HG03039 (cell line): ENCODE measurements at regions not wholly inside any gene's neighbourhood (a gene's known extent, or its start where the extent isn't known, plus 50 kb on each side); places are given as distances from the start of the nearest gene placed in this dataset.
A peak's percentile ranks its signal among the peaks of the same experiment; 100 is the strongest.

Experiments used
- ATAC-seq: cut with Tn5 transposase; IDR thresholded peaks from one replicate; pipeline ENCODE4 v1.9.1; 2021; ENCODE audit warnings: mild to moderate bottlenecking, moderate library complexity; ENCODE audit not compliant: unreplicated experiment

DNA sequence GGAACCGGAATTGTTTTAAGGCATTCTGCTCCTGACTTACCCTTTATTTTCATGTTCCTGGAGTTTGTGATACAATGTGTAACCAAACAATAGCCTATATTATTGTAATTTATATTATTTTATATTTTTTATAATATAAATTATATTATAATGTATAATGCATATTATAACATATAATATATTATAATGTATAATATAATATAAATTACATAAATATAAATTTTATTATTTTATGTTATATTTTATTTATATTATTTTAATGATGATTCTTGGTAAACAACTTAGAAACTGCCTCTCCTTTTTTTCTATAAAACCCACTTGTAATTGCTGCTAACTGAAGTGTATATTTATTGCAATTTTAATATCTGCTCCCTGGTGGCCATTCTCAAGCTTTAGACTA is 629.1 kb downstream of the MMUT start:
- no peak for ATAC-seq

DNA sequence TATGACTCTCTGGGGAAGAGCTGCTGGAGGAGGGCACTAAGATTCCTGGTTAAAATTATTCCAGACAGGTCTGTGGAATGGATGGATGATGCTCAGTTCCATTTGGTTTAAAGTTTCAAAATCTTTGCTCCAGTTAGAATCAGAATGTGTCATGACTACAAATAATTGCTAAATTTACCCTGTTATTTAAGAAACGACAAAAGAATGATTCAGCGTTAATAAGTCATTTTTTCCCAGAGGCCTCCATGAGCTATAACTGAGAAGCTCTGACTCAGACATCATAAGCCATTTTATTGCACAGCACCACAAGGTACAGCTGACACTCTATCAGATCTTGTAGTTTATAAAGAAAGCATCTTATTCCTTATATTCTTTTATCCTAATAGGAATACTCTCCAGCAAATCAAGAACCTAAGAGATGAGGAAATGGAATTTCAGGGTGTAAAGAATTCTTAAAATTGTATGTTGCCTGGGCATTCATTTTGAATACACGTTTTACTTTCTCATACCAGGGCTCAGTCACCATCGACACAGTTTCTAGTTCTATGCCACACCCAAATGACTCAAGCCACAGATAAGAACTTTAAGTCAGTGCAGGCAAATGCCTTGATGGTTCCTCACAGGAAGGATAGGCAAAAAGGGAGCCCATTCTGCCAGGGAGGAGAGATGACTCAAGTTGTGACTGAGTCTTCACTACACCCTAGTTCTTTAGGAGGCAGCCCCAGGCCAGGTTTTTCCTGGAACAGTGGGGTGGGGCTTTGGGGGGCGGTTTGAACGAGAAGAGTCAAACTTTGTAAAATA is 636.0 kb downstream of the MMUT start:
- ATAC-seq = no peak

DNA sequence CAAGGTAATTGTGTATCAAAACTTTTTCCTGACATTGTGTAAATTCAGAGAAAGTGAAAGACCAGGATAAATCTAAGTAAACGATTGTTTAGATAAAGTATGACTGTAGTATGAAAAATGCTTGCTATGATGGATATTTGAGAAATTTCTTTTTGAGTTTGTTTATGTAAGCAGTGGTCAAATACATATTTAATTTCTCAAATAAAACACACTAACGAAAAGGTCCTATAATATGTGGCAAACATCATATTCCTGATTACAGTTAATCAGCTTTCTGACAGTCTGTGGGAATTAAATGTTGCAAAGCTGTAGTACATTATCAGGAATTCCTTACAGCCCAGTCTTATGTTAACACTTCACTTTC is 636.9 kb downstream of the MMUT start:
- ATAC-seq = no peak

DNA sequence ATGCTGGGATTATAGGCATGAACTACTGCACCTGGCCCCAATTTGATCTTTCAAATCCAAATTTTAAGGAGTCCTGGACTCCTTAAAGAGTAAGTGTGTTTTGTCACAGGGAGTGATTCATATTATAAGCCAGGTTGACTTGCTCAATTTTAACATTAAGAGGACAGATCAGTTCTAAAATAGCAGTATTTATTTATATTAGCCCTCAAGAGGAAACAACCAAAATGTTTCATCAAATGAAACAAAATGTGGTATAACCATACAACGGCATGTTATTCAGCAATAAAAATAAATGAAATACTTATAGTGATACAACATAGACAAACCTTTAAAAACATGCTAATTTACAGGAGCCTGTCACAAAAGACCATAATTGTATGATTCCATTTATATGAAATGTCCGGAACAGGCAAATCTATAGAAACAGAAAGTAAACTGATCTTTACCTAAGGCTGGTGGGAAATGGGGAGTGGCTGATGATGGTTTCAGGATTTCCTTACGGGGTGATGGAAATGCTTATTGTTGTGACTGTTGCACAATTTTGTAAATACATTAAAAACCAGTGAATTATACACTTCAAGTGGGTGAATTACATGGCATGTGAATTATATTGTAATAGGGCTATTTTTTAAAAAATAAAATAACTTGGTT is 637.4 kb downstream of the MMUT start:
- ATAC-seq = no peak

DNA sequence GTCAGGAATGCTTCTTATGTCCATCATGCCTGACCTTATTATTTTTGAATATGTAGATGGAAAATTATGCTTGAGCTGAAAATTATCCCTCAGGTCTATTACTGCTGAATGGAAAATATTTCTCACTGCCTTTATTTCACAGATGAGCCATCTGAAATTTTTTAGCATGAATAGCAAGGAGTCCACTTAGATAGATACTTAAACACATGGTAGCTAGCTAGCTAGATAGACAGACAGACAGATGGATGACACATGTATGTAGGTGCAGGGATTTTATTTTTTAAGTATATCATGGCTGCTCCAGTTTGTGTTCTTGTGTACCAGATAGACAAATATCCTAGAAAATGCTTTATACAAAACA is 645.0 kb downstream of the MMUT start:
- no peak for ATAC-seq

DNA sequence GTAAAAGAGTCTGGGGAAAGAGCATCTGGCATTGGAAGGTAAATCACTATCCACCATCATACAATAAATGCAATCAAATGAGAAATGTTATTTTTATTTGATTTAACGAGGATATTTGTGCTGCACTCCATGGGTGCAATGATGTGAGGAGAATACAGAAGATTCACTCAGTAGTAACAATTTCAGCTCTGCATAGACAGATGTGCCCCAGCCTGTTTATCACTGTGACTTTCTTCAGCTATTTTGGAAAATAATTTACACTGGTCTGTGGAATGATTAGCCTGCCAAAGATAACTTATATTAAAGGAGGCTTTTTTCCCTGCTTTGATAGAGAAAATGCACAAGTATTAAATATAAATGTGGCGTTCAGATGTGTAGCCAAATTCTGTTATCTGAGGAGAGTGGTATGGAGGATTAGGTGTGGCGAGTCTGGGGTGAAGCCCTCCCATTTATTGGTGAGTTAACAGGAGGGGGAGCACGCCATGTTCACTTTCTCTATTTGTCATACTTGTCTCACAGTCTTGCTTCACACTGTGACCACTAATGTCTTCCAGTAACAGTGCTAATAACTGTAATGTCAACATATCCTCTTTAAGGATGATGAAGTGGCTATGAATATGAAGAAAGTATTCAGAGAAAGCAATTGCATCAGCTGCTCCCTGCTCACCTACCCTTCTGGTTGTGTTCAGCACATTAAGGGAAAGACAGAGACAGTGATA is 645.6 kb downstream of the MMUT start:
- no peak for ATAC-seq

DNA sequence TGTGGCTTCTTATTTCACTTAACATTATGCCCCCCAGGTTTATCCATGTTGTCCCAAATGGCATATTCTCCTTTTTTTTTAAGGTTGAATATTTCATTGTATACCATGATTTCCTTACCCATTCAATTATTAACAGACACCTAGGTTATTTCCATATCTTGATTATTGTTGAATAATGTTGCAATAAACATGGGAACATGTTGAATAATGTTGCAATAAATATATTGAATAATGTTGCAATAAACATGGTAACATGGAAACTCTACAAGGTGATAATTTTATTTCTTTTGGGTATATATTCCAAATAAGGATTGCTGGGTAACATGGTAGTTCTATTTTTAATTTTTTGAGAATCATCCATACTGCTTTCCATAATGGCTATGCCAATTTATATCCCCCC is 648.1 kb downstream of the MMUT start:
- no peak for ATAC-seq

DNA sequence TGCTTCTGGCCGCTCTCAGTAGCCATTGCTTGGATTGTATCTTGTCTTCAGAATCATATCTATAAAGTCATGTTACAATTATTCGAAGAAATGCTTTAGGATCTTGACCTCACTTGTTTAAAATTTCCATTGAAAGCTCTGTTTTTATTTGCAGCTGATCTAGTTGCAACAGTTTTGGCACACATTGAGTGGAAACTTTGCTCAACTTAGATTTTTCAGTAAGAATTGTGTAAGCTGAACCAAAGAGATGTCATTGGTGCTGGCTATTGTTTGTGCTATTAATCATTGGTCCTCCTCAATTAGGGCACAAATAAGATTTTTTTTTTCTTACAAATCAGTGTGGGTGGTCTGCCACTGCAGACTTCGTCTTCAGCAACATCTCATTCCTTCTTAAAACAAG is 649.2 kb downstream of the MMUT start:
- ATAC-seq = no peak

DNA sequence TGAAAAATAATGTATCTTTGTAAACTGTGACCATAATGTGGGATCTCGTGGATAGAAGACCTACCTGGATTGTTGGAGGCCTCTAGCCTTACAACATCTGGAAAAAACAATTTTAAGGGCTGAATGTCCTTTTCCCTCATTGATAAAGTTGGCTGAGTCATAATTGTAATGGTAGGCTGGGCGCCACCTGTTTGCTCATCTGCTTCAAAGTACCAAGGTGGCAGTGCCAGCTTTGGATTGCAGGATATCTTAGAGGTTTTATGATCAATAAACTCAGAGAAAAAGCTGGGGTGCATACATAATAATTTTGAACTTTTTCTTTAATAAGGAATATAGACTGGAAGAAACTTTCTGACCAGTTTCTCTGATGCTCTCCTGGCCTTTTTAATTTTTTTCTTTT is 653.4 kb downstream of the MMUT start:
- ATAC-seq = no peak

DNA sequence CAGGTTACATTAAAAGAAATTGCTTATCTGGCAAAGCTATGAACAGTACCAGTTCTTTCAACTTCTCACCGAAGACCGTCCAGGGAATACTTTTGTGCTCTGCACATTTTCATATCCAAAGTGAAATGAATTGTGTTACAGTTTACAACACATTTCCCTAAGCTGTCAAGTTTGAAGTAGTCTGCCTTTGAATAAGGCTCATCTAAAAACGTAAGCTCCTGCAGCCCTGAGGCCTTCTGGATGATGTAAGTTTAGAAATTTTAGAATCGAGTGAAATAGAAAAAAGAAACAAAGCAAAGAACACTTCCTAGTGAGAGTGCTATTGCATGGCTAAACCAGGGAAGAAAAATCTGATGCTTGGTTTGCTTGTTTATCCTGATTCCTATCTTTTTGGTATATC is 653.8 kb downstream of the MMUT start:
- ATAC-seq = no peak

DNA sequence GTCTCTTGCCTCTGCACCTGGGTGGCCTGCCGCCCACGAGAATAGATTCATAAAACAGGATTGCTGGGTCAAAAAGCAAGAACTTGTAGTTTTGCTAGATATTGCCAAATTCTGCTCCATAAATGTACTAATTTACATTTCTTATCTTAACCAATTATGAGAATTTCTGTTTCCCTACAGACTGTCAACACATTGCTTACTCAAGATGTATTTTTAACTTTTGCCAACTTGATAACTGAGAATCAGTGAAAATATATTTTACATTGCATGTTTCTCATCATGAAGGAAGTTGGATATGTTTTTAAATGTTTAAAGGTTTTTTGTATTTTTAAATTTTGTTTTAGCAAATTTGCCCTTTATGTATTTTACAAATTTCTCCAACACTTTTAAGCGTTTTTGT is 664.8 kb downstream of the MMUT start:
- no peak for ATAC-seq

DNA sequence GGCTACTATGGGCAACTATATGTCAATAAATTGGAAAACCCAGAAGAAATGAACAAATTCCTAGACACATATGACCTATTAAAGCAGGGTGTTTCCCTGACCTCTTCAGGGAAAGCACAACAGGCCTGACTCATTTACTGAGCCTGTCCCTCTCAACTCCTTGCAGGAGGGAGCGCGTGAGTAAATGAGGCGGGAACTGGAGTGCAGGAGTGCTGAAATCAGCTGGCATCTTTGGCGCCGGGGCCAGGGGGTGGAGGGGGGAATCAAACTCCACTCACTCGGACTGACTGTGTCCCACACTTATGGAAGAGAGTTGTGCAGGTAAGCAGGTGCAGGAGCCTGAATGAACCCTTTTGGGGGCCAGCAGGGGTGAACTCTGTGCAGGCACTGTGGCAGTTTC is 671.2 kb upstream of the PTCHD4 start:
- ATAC-seq = no peak

DNA sequence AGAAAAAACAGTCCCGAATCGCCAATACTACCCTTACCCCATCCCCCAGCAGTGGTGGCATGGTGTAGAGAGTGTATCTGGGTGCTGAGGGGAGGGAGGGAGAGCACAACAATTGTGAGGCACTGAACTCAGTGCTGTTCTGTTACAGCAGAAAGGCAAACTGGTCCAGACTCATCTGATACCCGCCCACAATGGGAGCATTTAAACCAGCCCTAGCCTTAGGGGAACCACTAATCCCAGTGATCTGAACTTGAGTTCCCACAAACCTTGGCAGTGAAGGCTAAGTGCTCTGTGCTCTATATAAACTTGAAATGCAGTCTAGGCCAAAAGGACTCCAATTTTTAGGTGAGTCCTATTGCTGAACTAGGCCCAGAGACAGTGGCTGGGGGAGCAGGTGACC is 666.4 kb upstream of the PTCHD4 start:
- ATAC-seq = no peak

DNA sequence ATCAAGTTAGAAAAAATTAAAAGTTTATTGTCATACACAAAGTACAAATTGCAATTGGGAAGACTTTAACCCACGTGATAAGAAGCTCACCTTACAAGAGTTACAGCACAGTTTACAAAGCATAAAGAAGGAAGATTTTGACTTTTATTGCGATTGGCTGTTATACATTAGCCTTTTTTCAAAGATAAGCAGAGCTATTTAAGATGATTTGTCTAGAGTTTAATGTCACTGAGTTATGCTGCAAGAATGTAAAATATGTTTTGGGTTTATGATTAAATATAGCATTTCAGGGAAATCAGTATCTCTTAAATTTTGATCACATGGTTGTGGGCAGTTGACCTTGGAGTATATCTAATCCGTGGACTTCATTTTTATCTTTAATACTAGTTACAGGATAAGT is 664.2 kb upstream of the PTCHD4 start:
- no peak for ATAC-seq

DNA sequence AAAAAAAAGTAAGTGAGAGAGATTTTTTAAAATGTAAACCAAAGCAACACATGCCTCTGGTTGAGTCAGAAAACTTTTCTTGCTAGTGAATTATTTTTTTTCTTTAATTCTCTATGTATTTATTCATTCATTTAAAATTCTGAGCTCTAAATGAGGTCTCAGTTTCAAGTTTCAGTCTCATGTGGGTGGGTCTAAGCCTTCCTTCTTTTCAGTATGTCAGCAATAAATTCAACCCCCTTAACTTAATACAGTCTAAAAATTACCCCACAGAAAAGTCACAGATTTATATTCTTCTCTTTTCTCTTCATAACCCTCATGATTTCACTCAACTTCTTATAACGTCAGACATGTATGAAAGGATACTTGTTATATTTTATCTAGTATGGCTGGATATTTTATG is 663.3 kb upstream of the PTCHD4 start:
- no peak for ATAC-seq

DNA sequence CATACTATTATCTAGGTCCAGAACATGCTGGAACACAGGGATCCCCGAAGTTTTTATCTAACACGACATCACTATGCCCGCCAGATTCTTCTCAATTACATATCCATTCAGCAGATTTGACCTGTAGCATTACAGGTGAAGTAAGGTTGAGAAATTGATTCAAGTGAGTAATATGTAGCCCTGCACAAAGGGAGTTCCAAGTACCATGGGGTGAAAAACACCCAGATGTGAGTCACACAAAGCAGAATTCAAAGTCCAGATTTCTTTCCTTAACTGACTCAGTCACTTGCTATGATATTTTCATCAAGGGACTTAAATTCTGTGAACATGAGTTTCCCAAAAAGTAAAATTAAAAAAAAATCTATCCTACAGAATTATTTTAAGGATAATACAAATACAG is 655.4 kb upstream of the PTCHD4 start:
- ATAC-seq = no peak

DNA sequence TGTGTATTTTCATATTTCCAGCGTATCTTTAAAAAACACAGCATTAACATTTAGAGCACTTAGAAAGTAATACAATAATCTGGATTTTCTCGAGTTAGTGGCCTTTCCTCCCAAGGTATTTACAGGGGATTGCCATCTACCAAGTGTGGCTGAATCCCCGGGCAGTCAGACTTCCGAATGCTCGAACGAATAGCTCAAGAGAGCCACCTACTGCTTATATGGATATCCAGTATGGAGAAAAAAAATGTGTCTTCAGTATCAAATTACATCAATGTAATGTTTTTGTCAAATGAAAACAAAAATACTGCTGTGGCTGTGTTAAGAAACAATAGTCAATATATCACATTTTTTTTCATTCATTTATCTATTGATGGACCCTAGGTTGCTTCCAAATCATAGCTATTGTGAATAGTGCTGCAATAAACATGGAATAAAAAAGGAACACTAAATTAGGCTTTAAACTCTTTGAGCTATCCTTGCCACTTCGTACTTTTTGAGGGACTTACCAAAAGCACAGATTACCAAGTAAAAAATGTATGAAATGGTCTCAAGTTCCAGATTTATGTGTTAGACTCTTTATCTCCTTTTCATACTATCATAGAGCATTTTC is 654.5 kb upstream of the PTCHD4 start:
- ATAC-seq = peak; percentile 61

DNA sequence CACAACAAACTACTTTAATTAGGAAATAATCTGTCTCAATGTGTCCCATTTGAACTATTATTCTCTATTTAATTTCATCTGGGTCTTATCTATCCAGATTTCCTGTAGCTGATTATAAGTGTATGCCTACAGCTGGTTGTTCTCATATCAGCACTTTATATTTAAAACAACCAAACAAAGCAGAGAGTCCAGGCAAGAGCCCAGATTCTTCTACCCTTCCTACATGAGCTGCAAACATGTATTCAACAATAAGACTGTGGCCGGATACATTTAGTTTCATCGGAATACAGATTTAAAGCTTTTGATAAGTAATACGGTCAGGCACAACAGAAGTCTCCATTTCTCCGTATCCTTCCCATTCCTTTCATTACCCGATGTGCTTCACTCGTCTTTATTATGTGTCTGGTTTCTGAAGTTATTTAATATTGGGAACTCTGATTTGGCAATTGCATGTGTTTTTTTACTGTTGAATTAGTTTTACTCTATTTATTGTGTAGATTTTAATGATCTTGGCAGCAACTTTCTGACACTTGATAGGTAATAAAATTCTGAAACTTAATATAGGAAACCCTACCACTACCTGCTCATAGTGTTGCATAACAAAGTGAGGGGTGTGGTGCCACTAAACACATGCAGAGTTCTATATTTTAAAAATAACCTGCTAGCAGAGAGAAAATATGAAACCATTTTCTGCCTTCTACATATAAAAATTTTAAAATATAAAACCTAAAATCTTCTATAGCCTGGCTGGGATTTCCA is 653.5 kb upstream of the PTCHD4 start:
- no peak for ATAC-seq

DNA sequence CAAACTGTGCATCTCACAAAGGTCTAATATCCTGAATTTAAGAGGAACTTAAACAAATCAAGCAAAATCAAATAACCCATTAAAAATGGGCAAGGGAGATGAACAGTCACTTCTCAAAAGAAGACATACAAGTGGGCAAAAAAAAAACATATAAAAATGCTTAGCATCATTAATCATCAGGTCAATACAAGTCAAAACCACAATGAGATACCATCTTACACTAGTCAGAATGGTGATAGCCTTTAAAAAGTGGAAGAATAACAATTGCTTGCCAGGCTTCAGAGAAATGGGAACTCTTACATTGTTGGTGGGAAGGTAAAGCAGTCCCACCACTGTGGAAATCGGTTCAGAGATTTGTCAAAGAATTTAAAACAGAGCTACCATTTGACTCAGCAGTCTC is 646.7 kb upstream of the PTCHD4 start:
- no peak for ATAC-seq

DNA sequence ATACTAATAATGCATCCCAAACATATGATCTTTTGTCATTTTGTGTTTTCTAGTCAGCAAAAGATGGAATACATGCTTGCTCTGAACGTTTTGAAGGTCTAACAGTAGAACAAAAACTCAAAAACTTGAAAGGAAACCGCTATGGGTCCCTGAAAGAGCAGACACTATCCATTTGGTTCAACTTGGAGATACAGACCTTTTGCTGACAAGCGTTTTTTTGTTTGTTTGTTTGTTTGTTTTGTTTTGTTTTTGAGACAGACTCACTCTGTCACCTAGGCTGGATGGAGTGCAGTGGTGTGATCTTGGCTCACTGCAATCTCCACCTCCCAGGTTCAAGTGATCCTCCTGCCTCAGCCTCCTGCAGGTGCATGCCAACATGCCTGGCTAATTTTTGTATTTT is 644.3 kb upstream of the PTCHD4 start:
- no peak for ATAC-seq

DNA sequence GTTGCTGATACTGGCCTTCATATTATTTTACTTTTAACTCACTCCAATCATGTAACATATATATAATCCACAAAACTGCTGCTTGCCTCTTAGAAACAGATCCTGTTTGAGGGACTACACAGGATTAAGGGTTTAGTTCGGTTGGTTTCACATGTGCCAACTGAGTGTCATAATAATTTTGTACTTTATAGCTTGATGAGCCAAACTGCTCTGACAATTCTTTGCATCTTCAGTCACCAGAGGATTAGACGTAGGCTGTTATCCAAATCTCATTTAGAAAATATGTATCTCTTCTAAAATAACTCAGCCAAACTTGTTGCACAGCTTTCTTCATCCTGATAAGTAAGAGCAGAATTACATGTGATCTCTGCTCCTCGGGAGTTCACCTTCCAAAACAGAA is 643.6 kb upstream of the PTCHD4 start:
- no peak for ATAC-seq
